ENCODE measurements at regions not wholly inside any gene's neighbourhood (a gene's known extent, or its start where the extent isn't known, plus 50 kb on each side); places are given as distances from the start of the nearest gene placed in this dataset.

- DNase-seq: no peak
These were observed 277.9 kb downstream of the SKIDA1 start for GRCh38 chr10:21247592-21247991.

GRCh38 chr10:21246178-21246577 lies 279.3 kb downstream of the SKIDA1 start:
- no peak for DNase-seq

GRCh38 chr10:21243748-21244257 lies 281.7 kb downstream of the SKIDA1 start:
- DNase-seq: no peak

GRCh38 chr10:21242915-21243314 lies 282.6 kb downstream of the SKIDA1 start:
- DNase-seq: no peak

- no peak for DNase-seq
These were observed 286.8 kb downstream of the SKIDA1 start for GRCh38 chr10:21238717-21239116.

- DNase-seq: no peak
These were observed 287.4 kb downstream of the SKIDA1 start for GRCh38 chr10:21238044-21238443.

- no peak for DNase-seq
These were observed 290.7 kb downstream of the SKIDA1 start for GRCh38 chr10:21234761-21235160.

GRCh38 chr10:21230219-21230618 lies 295.3 kb downstream of the SKIDA1 start:
- no peak for DNase-seq

- DNase-seq: no peak
These were observed 307.6 kb downstream of the SKIDA1 start for GRCh38 chr10:21217748-21218367.

- no peak for DNase-seq
These were observed 308.4 kb downstream of the SKIDA1 start for GRCh38 chr10:21217107-21217506.

- no peak for DNase-seq
These were observed 311.2 kb downstream of the SKIDA1 start for GRCh38 chr10:21214329-21214728.

- DNase-seq: no peak
These were observed 312.1 kb downstream of the SKIDA1 start for GRCh38 chr10:21213381-21213780.

GRCh38 chr10:21212912-21213311 lies 312.6 kb downstream of the SKIDA1 start:
- no peak for DNase-seq

GRCh38 chr10:21212348-21212747 lies 313.1 kb downstream of the SKIDA1 start:
- no peak for DNase-seq

- no peak for DNase-seq
These were observed 312.4 kb upstream of the NEBL start for GRCh38 chr10:21209495-21209894.

GRCh38 chr10:21208666-21209316 lies 311.7 kb upstream of the NEBL start:
- DNase-seq: no peak

GRCh38 chr10:21207852-21208646 lies 310.9 kb upstream of the NEBL start:
- no peak for DNase-seq

- no peak for DNase-seq
These were observed 308.2 kb upstream of the NEBL start for GRCh38 chr10:21205328-21205727.

- DNase-seq: no peak
These were observed 306.5 kb upstream of the NEBL start for GRCh38 chr10:21203473-21204107.

GRCh38 chr10:21202776-21203462 lies 305.8 kb upstream of the NEBL start:
- no peak for DNase-seq

- no peak for DNase-seq
These were observed 302.4 kb upstream of the NEBL start for GRCh38 chr10:21199501-21199900.

- no peak for DNase-seq
These were observed 300.7 kb upstream of the NEBL start for GRCh38 chr10:21197838-21198237.

Measured in activated CD8-positive, alpha-beta memory T cell treated with anti-CD3 and anti-CD28 coated beads, Interleukin-2, amount 50 U/mL, for 48 hours (primary cell).